OCI-LY7 (cell line): ENCODE measurements at regions not wholly inside any gene's neighbourhood (a gene's known extent, or its start where the extent isn't known, plus 50 kb on each side); places are given as distances from the start of the nearest gene placed in this dataset.

ENCODE experiments used
- EZH2phosphoT487 ChIP-seq: fragments of 200-600 bp; sonication (generic); IDR thresholded peaks from 2 replicates; pipeline ENCODE4 v1.6.1; 2018; ENCODE audit warnings: low read depth, borderline replicate concordance, mild to moderate bottlenecking, mixed run types, antibody characterized with exemption, low read length, moderate library complexity, mixed read lengths
- TF ChIP-seq, protein P1 (sequence below): fragments of 200-600 bp; sonication (generic); conservative IDR thresholded peaks from 2 replicates; pipeline ENCODE4 v1.5.1; 2014; ENCODE audit warnings: mild to moderate bottlenecking, antibody characterized with exemption, low read length, moderate library complexity, mixed read lengths

DNA sequence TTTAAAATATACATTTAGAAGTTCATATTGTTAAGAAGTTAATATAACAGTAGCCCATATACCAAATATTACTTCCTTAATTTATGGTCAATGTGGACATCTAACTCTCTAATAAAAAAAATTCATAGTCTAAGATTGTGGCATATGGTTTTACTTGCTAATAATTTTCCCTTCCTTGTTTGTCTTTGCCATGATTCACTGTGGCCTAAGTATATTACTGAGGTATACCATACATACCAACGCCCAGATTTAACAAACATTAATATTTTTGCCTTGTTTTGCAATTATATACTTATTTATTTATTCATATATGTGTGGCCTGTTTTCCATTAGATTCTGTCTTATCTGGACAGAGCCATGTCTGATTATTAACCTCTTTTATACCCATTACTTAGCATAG is 54.6 kb upstream of the CCDC150 start:
- TF ChIP-seq, protein P1, sequence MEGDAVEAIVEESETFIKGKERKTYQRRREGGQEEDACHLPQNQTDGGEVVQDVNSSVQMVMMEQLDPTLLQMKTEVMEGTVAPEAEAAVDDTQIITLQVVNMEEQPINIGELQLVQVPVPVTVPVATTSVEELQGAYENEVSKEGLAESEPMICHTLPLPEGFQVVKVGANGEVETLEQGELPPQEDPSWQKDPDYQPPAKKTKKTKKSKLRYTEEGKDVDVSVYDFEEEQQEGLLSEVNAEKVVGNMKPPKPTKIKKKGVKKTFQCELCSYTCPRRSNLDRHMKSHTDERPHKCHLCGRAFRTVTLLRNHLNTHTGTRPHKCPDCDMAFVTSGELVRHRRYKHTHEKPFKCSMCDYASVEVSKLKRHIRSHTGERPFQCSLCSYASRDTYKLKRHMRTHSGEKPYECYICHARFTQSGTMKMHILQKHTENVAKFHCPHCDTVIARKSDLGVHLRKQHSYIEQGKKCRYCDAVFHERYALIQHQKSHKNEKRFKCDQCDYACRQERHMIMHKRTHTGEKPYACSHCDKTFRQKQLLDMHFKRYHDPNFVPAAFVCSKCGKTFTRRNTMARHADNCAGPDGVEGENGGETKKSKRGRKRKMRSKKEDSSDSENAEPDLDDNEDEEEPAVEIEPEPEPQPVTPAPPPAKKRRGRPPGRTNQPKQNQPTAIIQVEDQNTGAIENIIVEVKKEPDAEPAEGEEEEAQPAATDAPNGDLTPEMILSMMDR = no peak
- no peak for TF ChIP-seq EZH2phosphoT487
